ENCODE measurements at regions not wholly inside any gene's neighbourhood (a gene's known extent, or its start where the extent isn't known, plus 50 kb on each side); places are given as distances from the start of the nearest gene placed in this dataset.
"Not testable (repeated sequence)": the region's sequence is repeated elsewhere in the genome, so short reads cannot be mapped to it uniquely, and the experiment has no call there.

GRCh38 chr21:31429506-31429905, 85.4 kb upstream of the TIAM1 start:
- in situ Hi-C loops (cut with HindIII; ENCODE audit: low sequenced_read_pairs) = no loop called here
- no peak for DNase-seq (ENCODE audit: low spot score)

DNA sequence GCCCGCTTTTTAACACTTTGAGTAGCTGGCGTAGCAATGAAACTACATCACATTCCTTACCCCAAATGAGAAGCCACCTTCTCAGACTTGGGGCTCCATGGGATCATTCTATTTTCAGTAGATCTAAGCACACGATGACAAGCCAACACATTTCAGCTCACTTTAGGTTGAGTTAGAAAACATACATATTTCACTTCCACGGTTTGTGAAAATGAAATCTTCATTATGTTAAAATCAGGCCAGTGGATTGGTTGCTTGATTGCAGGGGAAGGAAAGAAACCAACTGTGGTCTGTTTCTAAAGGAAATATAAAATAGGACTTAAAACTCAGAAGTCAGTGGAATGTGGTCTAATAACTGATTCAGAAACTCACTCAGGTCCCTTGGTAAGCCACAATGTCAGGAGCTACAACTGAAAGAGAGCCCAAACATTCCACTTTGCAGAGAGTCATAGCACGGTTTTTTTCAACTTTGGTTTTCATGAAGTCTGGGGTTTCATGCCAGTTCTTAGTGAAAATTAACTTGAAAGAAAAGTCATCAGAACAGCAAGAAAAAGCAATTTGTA, 82.3 kb upstream of the TIAM1 start:
- no peak for DNase-seq (ENCODE audit: low spot score)
- in situ Hi-C loops (cut with HindIII; ENCODE audit: low sequenced_read_pairs) = no loop called here

GRCh38 chr21:31425138-31425537, 81.1 kb upstream of the TIAM1 start:
- in situ Hi-C loops (cut with HindIII; ENCODE audit: low sequenced_read_pairs) = no loop called here
- DNase-seq (ENCODE audit: low spot score) = peak; percentile 35

DNA sequence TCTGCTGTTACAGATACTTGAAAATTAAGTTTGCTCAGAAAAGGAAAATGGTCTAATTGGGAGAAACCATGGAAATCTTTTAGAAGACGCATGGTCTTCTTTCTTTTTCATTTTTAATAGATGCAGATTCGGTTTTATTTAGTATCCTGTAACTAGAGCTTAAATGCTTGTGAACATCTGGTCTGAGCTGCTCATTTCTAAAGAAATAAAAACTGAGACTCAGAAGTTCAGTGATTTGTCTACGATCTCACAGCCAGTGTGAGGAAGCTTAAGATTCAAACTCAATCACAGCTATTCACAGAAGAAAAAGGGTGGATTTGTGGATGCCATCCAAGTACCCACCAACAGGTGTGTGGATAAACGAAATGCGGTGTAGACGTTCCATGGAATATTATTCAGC, 80.0 kb upstream of the TIAM1 start:
- no peak for DNase-seq (ENCODE audit: low spot score)
- in situ Hi-C loops (cut with HindIII; ENCODE audit: low sequenced_read_pairs) = no loop called here

- no peak for DNase-seq (ENCODE audit: low spot score)
- in situ Hi-C loops (cut with HindIII; ENCODE audit: low sequenced_read_pairs) = no loop called here
These were observed 76.9 kb upstream of the TIAM1 start for GRCh38 chr21:31420988-31421387.

GRCh38 chr21:31420354-31420753, 76.3 kb upstream of the TIAM1 start:
- in situ Hi-C loops (cut with HindIII; ENCODE audit: low sequenced_read_pairs) = no loop called here
- DNase-seq (ENCODE audit: low spot score) = no peak

- in situ Hi-C loops (cut with HindIII; ENCODE audit: low sequenced_read_pairs) = no loop called here
These were observed 74.4 kb upstream of the TIAM1 start for GRCh38 chr21:31418377-31419001.

DNA sequence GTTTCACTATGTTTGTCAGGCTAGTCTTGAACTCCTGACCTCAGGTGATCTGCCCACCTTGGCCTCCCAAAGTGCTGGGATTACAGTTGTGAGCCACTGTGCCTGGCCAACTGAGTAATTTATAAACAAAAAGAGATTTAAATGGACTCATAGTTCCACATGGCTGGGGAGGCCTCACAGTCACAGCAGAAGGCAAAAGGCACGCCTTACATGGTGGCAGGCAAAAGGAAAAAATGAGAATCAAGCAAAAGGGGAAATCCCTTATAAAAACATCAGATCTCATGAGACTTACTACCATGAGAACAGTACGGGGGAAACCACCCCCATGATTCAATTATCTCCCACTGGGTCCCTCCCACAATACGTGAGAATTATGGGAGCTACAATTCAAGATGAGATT, 73.2 kb upstream of the TIAM1 start:
- in situ Hi-C loops (cut with HindIII; ENCODE audit: low sequenced_read_pairs); DNase-seq (ENCODE audit: low spot score): not testable (repeated sequence)

More at GRCh38 chr21:31418377-31419001, 74.4 kb upstream of the TIAM1 start:
- no peak for DNase-seq (ENCODE audit: low spot score)

DNA sequence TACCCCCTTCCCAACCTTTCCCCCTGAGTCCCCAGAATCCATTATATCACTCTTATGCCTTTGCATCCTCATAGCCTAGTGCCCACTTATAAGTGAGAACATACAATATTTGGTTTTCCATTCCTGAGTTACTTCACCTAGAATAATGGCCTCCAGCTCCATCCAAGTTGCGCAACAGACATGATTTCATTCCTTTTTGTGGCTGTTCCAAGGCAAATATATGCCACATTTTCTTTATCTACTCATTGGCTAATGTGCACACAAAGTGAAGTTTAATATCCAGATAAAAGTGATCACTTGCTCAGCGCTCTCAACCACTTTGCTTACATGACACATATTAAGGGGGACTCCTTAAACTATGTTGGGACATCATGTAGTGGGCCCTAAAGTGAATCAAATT, 72.4 kb upstream of the TIAM1 start:
- in situ Hi-C loops (cut with HindIII; ENCODE audit: low sequenced_read_pairs) = no loop called here
- DNase-seq (ENCODE audit: low spot score) = no peak

GRCh38 chr21:31414263-31415000, 70.4 kb upstream of the TIAM1 start:
- in situ Hi-C loops (cut with HindIII; ENCODE audit: low sequenced_read_pairs) = no loop called here
- peak; percentile 95 for DNase-seq (ENCODE audit: low spot score)

GRCh38 chr21:31413698-31414097, 69.6 kb upstream of the TIAM1 start:
- in situ Hi-C loops (cut with HindIII; ENCODE audit: low sequenced_read_pairs) = no loop called here
- no peak for DNase-seq (ENCODE audit: low spot score)

GRCh38 chr21:31410499-31411131, 66.6 kb upstream of the TIAM1 start:
- in situ Hi-C loops (cut with HindIII; ENCODE audit: low sequenced_read_pairs) = no loop called here
- no peak for DNase-seq (ENCODE audit: low spot score)

DNA sequence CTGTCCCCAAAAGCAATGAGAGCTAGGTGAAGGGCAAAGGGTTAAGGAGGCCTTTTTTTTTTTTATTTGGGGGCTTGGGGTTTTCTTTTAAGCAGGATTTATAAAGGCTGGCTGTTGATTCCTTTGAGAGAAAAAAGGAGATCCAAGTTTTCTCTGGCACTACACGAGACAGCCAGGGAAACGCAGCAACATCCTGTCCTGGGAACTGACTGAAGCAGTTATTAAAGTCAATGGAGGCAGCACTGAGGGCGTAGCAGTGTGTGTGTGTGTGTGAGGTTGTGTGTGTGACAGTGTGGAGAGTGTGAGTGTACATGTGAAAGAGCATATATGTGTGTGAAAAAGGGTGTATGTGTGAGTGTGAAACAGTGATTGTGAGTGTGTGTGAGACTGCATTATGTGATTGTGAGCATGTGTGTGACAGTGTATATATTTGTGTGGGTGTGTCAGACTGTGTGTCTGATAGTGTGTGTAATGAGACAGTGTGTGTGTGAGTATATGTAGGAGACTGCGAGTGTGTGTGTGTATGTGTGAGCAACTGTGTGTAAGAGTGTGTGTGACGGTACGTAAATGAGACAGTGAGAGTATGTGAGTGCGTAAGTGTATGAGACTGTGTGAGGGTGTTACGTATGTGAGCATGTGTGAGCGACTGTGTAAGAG, 65.9 kb upstream of the TIAM1 start:
- in situ Hi-C loops (cut with HindIII; ENCODE audit: low sequenced_read_pairs) = no loop called here
- DNase-seq (ENCODE audit: low spot score) = no peak

DNA sequence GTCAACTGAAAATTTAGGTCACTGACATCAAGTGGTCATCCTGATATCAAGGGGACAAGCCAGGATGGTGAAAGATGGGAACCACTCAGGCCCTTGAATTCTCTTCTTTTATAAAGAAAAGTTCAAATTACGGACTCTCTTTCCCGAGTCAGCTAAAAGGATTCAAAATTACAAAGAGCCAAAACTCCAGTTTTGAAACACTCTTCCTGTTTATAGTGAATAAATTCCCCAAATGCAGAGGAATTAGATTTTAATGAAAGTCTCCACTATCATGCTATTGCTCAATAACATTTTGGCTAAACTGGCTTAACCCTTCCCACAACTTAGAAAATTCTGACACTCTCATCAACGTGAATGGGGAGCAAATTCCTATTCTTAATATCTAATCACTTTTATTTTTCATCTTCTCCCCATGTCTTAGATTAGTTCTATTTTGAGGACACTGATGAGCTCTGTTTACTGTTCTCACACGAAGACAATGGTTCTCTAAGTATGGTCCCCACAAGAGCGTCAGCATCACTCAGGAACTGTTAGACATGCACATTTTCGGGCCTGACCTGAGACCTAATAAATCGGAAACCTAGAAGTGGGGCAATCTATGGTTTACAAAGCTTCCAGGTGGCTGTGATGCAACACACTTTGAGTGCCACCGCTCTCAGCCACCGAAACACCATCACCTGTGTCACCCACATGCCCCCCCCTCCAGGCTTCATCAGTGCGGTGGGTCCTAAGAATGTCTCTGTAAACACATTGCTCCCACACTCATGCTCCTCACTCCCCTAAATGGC, 64.4 kb upstream of the TIAM1 start:
- in situ Hi-C loops (cut with HindIII; ENCODE audit: low sequenced_read_pairs) = no loop called here
- no peak for DNase-seq (ENCODE audit: low spot score)

- DNase-seq (ENCODE audit: low spot score) = no peak
- in situ Hi-C loops (cut with HindIII; ENCODE audit: low sequenced_read_pairs) = no loop called here
These were observed 62.4 kb upstream of the TIAM1 start for GRCh38 chr21:31406510-31406909.

DNA sequence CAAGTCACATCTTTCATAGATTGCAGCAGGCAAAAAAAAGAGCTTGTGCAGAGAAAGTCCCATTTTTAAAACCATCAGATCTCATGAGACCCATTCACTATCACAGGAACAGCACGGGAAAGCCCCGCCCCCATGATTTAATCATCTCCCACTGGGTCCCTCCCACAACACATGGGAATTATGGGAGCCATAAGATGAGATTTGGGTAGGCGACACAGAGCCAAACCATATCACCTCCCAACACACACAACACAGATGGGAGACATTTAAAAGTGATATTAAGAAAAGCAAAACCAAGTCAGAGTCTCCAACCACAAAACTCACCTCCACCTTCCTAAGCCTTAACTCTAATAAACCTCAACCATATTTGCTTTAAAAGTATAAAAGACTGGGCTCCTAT, 61.5 kb upstream of the TIAM1 start:
- in situ Hi-C loops (cut with HindIII; ENCODE audit: low sequenced_read_pairs) = no loop called here
- no peak for DNase-seq (ENCODE audit: low spot score)

DNA sequence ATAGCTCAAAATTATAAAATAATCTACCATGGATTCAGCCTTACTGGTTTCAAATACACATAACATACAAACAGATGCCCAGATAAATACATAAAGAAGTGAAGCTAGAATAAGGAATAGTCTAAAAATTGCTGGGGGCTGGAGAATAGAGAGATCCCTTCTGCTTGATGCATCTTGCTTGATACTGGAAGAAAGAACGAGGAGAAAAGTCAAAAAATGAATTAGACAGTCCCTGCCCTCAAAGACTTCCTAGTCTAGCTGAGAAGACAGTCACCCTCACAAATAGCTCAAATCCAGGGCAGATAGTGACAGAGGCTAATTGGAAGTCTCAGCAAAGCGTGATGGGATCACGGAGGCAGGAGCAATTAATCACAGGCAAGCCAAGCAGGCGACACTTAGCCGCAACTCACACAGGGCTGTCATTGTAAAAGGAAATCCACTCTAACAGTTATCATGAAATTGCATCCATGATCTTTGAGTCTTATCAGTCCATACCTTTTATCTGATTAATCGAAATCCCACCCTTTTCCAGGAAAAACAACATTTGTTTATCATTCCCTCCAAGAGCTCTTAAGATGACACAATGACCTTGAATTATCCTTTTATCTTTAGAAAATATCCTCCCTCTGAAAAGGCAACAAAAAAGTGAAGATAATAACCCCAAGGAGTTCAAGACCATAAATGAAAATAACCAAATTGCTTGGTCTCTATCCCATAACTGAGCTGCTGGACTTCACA, 59.7 kb upstream of the TIAM1 start:
- in situ Hi-C loops (cut with HindIII; ENCODE audit: low sequenced_read_pairs) = no loop called here

DNA sequence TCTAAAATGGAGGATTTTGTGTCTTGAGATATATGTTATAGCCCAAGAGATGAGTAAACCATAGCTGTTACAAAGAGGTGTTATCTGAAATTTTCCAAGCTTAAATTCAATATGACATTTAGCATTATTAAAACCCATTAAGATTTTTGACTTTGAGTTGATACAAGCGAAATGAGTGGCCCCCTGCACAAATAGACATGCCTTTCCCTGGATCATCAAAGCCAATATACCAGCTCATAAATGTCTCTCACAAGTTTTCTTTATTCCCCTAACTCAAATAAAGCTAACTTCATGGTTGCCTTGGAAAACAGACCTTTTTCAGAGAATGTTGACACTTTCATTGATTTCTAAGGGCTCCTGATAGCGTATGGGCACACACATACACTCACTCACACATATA, 55.5 kb upstream of the TIAM1 start:
- in situ Hi-C loops (cut with HindIII; ENCODE audit: low sequenced_read_pairs) = no loop called here

More for the DNA sequence above, 59.7 kb upstream of the TIAM1 start:
- peak; percentile 79 for DNase-seq (ENCODE audit: low spot score)

More for the DNA sequence above, 55.5 kb upstream of the TIAM1 start:
- no peak for DNase-seq (ENCODE audit: low spot score)

Data from G401 (cell line).